ENCODE measurements at regions not wholly inside any gene's neighbourhood (a gene's known extent, or its start where the extent isn't known, plus 50 kb on each side); places are given as distances from the start of the nearest gene placed in this dataset.
"Not testable (repeated sequence)": the region's sequence is repeated elsewhere in the genome, so short reads cannot be mapped to it uniquely, and the experiment has no call there.

DNA sequence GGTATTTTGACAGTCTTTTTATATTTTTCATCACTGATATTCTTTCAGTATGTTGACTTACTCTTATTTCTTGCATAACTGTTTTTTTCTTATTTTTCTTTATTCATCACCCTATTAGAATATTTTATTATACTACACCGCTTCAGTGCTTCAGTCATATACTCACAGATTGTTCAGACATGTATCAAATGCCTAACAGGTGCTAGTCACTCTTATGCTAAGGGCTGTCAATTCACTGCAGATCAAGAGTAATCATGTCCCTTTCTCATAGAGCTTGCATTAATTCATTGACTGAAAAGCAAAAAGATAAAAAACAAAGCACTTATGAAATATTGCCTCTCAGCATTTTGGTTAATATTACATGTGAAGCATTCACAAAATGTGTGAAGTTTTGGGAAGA lies 1435.6 kb downstream of the STIM2 start:
- Histone ChIP-seq H4K20me1 (ENCODE audit: insufficient read depth, low read length) (no peaks in the 10 kb centered on the region), H3K36me3 (ENCODE audit: insufficient read depth, low read length) (no peaks in the 10 kb centered on the region), H3K4me1 (ENCODE audit: insufficient read depth, low read length) (no peaks in the 10 kb centered on the region), H3K4me3 (ENCODE audit: insufficient read depth, low read length) (no peak overlapping the region), H2AFZ (ENCODE audit: low read length) (no peak overlapping the region), H3K9me3 (ENCODE audit: low read depth, low read length) (peaks cover 2% of the 10 kb centered on the region), H3K79me2 (ENCODE audit: insufficient read depth, low read length) (no peaks in the 10 kb centered on the region), H3K27me3 (ENCODE audit: insufficient read depth, low read length) (no peaks in the 10 kb centered on the region), H3K4me2 (ENCODE audit: insufficient read depth, low read length) (no peak overlapping the region), H3K27ac (ENCODE audit: low read depth, low read length) (no peak overlapping the region)
- DNase-seq (ENCODE audit: insufficient read length, low spot score, missing footprints), result no peak
- TF ChIP-seq, protein P1, sequence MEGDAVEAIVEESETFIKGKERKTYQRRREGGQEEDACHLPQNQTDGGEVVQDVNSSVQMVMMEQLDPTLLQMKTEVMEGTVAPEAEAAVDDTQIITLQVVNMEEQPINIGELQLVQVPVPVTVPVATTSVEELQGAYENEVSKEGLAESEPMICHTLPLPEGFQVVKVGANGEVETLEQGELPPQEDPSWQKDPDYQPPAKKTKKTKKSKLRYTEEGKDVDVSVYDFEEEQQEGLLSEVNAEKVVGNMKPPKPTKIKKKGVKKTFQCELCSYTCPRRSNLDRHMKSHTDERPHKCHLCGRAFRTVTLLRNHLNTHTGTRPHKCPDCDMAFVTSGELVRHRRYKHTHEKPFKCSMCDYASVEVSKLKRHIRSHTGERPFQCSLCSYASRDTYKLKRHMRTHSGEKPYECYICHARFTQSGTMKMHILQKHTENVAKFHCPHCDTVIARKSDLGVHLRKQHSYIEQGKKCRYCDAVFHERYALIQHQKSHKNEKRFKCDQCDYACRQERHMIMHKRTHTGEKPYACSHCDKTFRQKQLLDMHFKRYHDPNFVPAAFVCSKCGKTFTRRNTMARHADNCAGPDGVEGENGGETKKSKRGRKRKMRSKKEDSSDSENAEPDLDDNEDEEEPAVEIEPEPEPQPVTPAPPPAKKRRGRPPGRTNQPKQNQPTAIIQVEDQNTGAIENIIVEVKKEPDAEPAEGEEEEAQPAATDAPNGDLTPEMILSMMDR (IDR thresholded peaks at IDR 0.05; ENCODE audit: extremely low read depth, low read depth, low read length), result no peak

DNA sequence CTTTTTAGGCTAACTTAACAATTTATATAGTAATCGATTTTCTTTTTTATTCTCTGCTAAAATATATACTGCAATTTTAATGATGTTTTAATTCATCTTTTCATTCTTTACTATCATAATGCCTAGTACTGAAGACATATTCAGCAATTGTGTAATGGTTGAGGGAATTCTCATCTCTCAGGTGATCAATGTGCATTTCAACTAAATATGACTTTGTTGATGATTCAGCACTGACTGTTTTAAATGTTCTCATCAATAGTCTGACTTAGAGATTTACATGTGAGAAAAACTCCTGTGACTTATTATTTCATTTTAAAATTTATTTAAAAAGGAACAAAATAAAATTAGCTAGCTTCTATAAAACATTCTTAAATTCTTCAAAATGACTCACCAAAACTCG lies 1450.3 kb downstream of the STIM2 start:
- Histone ChIP-seq H2AFZ (ENCODE audit: low read length) (no peak overlapping the region), H3K4me2 (ENCODE audit: insufficient read depth, low read length) (no peak overlapping the region), H3K36me3 (ENCODE audit: insufficient read depth, low read length) (no peaks in the 10 kb centered on the region), H3K4me1 (ENCODE audit: insufficient read depth, low read length) (no peaks in the 10 kb centered on the region), H3K27ac (ENCODE audit: low read depth, low read length) (no peak overlapping the region), H3K9me3 (ENCODE audit: low read depth, low read length) (no peaks in the 10 kb centered on the region), H3K79me2 (ENCODE audit: insufficient read depth, low read length) (no peaks in the 10 kb centered on the region), H3K27me3 (ENCODE audit: insufficient read depth, low read length) (no peaks in the 10 kb centered on the region), H3K4me3 (ENCODE audit: insufficient read depth, low read length) (no peak overlapping the region), H4K20me1 (ENCODE audit: insufficient read depth, low read length) (no peaks in the 10 kb centered on the region)
- no peak for DNase-seq (ENCODE audit: insufficient read length, low spot score, missing footprints)
- TF ChIP-seq, protein P1 (IDR thresholded peaks at IDR 0.05; ENCODE audit: extremely low read depth, low read depth, low read length), result no peak

DNA sequence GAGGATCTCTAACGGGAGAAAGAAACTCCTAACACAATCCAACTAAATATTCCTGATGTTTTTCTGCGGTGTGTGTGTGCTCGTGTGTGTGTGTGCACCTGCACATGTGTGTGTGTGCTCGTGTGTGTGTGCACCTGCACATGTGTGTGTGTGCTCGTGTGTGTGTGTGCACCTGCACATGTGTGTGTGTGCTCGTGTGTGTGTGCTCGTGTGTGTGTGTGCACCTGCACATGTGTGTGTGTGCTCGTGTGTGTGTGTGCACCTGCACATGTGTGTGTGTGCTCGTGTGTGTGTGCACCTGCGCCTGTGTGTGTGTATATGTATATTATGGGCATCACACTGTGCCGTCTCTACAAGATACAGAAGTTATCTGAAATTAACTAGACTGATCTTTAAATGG lies 1451.9 kb downstream of the STIM2 start:
- not testable (repeated sequence) for H3K9me3 ChIP-seq (ENCODE audit: low read depth, low read length); DNase-seq (ENCODE audit: insufficient read length, low spot score, missing footprints); H4K20me1 ChIP-seq (ENCODE audit: insufficient read depth, low read length); H2AFZ ChIP-seq (ENCODE audit: low read length); H3K4me3 ChIP-seq (ENCODE audit: insufficient read depth, low read length); H3K79me2 ChIP-seq (ENCODE audit: insufficient read depth, low read length); H3K4me2 ChIP-seq (ENCODE audit: insufficient read depth, low read length); H3K27ac ChIP-seq (ENCODE audit: low read depth, low read length); H3K36me3 ChIP-seq (ENCODE audit: insufficient read depth, low read length); H3K4me1 ChIP-seq (ENCODE audit: insufficient read depth, low read length); H3K27me3 ChIP-seq (ENCODE audit: insufficient read depth, low read length)

DNA sequence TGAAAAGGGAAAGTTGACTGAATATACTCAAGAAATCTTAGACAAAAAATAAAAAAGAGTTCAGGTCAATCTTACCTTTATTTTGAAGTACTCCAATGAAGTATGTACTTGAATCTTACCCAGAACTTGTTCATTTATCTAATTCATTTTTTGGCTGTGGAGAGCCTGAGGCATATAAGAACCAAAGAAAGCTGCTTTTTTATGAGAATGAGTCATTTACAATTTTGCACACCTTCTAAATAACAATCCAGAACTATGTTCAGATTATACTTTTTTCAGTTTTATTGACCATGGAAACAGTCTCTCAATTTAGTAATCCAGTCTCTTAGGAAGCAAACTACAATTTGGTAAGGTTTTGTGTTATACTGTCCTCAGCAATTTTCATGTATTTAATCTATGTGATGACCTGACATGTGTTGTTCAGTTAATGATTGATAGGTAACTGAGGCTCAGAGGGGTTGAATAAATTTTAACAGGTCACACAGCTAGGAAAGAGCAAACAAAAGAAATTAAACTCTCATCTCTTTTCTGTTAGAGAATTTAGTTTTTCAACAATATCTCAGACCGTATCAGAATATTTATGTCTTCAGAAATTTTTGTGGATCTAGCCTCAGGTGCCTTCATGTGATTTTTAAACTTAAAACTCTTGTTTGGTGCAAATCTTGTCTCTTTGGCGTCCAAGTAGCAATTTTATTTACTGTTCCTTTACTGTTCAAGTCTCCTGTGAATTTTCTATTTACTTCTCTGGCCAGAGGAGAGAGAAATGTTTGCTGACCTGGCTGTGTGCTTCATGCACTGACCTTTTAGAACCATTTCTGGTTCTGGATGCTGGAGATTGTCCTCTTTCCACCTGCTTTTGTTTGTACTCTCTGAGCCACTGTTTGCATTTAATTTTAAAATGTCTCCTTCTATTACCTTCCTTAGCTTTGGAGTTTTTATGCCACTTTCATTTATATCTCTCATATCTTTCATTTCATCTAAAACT lies 1453.4 kb downstream of the STIM2 start:
- no peak overlapping the region for H3K4me3 ChIP-seq (ENCODE audit: insufficient read depth, low read length)

More for the DNA sequence above, 1453.4 kb downstream of the STIM2 start:
- Histone ChIP-seq H3K27ac (ENCODE audit: low read depth, low read length) (no peak overlapping the region), H3K27me3 (ENCODE audit: insufficient read depth, low read length) (no peaks in the 10 kb centered on the region), H4K20me1 (ENCODE audit: insufficient read depth, low read length) (no peaks in the 10 kb centered on the region), H2AFZ (ENCODE audit: low read length) (no peak overlapping the region), H3K4me1 (ENCODE audit: insufficient read depth, low read length) (no peaks in the 10 kb centered on the region), H3K4me2 (ENCODE audit: insufficient read depth, low read length) (no peak overlapping the region), H3K79me2 (ENCODE audit: insufficient read depth, low read length) (no peaks in the 10 kb centered on the region), H3K9me3 (ENCODE audit: low read depth, low read length) (no peaks in the 10 kb centered on the region), H3K36me3 (ENCODE audit: insufficient read depth, low read length) (no peaks in the 10 kb centered on the region)
- DNase-seq (ENCODE audit: insufficient read length, low spot score, missing footprints), result no peak
- TF ChIP-seq, protein P1 (IDR thresholded peaks at IDR 0.05; ENCODE audit: extremely low read depth, low read depth, low read length), result no peak
